H1 (cell line): ENCODE measurements at regions not wholly inside any gene's neighbourhood (a gene's known extent, or its start where the extent isn't known, plus 50 kb on each side); places are given as distances from the start of the nearest gene placed in this dataset.

Experiments
- KDM5A ChIP-seq: fragments of 200-600 bp; IDR thresholded peaks from 2 replicates; pipeline ENCODE4 v1.7.1; 2012; ENCODE audit warnings: mild to moderate bottlenecking, low read length, inconsistent platforms, mixed read lengths
- RAD21 ChIP-seq, 2 experiments: IDR thresholded peaks in 1 of 2; conservative IDR thresholded peaks in 1 of 2; 2 replicates each; pipeline ENCODE4 v1.6.1; 2011; ENCODE audit warnings: low read depth in 2 of 2, low read length in 2 of 2, improper control_type of control experiment in 1 of 2, inconsistent platforms in 1 of 2, mild to moderate bottlenecking in 1 of 2, moderate library complexity in 1 of 2
- SIRT6 ChIP-seq: IDR thresholded peaks from one replicate; pipeline ENCODE4 v1.7.1; 2012; ENCODE audit warnings: low read length, inconsistent platforms
- TF ChIP-seq, protein P1 (sequence below): IDR thresholded peaks from 2 replicates; pipeline ENCODE4 v1.6.1; 2012; ENCODE audit warnings: inconsistent platforms

DNA sequence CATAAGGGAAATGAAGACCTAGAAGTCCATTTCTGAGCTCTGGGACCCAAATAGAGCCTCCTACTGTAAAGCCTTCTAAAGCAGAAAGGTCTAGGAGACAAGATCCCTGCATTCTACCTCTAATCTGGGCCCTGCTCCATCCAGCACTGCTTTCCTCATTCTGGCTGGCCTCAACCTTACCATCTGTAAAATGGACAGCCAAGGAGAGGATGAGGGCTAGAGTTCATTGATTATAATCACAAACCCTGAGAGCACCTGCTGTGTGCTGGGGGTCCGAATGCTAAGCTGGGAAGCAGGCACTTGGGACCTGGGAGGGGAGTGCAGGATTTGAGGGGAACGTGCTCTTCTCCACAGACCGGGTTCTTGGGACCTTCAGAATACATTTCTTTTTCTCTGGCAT is 454.0 kb upstream of the ZMIZ1 start (continued):
- TF ChIP-seq RAD21 (IDR thresholded peaks at IDR 0.05 in 1 of 2, conservative IDR thresholded peaks at IDR 0.05 in 1 of 2; ENCODE audit: low read depth in 2 of 2, low read length in 2 of 2) (no peak), SIRT6 (no peak), KDM5A (no peak)
- TF ChIP-seq, protein P1, sequence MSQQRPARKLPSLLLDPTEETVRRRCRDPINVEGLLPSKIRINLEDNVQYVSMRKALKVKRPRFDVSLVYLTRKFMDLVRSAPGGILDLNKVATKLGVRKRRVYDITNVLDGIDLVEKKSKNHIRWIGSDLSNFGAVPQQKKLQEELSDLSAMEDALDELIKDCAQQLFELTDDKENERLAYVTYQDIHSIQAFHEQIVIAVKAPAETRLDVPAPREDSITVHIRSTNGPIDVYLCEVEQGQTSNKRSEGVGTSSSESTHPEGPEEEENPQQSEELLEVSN, result no peak
